ENCODE measurements at regions not wholly inside any gene's neighbourhood (a gene's known extent, or its start where the extent isn't known, plus 50 kb on each side); places are given as distances from the start of the nearest gene placed in this dataset.

DNA sequence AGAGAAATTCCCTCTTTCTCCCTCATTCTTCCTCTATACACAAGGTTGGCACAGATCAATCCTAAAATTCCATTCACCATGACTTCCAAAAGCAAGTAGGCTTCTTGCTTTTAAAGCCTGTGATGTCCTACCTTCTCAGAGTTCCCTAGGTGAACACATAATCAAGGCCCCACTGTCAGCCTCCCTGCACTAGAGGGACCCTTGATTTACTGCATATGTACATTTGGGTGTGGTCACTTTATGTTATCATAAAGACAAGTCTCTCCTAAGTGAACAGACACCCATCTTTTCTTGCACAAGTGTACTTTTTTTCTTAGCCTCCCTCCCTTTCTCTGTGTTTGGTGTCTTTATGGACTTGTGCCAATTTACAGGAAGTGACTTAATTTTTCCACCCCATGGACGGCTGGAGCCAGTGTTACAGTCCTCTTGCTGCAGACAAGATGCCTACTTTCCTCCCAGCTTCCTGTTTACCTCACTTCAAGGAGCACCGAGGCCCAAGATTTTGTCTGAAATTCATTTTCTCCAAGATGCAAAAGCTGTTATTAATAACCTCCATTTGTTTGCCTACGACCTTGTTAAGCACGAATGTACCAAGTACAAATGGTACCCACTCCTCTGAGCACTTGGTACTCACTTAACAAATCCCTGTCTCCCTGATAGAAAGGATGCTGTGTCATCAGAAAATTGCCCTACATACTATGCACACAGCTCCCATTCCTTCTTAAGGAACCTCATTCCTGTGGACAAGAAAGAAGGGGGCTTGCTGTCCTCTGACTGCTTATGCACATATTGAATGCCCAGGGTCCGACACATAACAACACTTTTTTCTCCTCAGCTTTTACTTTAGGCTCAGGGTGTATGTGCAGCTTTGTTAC is 82.8 kb upstream of the SLC44A3 start:
- in situ Hi-C loops (cut with HindIII; ENCODE audit: low pct_ligation_motif_present, low pct_unique_long_range_greater_than_20kb, low sequenced_read_pairs), result no loop called here
- no peak for DNase-seq

DNA sequence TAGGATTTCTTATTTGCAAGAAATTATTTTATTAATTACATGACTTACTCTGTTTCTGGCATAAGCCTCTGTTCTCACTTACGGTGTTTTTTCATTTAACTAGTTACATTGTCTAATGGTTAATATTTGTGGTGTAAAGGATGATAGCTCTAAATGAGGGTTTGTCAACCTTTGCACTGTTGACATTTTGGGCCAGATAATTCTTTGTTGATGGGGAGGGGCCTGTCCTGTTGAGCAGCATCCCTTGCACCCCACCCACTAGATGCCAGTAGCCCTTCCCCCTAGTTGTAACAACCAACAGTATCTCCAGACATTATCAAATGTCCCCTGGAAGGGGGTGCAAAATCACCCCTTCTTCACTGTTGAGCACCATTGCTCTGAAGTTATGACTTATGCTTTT is 83.6 kb upstream of the SLC44A3 start:
- DNase-seq, result no peak
- in situ Hi-C loops (cut with HindIII; ENCODE audit: low pct_ligation_motif_present, low pct_unique_long_range_greater_than_20kb, low sequenced_read_pairs), result no loop called here

DNA sequence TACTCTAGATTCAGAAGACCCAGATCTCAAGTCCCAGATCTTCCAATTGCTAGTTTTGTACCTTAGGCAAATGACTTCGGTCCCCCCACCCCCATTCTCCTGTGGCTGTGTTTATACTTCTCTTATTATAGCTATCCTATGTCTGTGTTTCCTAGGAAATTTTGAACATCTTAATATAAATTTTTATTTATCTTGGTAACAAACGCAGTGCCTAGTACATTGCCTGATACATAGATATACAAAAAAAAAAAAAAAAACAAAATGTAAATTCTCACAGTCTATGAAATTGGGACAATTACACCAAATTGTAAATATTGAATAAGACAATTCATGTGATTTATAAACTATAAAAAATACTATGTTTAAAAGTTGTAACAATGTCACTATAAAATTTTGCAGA is 84.1 kb upstream of the SLC44A3 start:
- in situ Hi-C loops (cut with HindIII; ENCODE audit: low pct_ligation_motif_present, low pct_unique_long_range_greater_than_20kb, low sequenced_read_pairs), result no loop called here
- DNase-seq, result no peak

DNA sequence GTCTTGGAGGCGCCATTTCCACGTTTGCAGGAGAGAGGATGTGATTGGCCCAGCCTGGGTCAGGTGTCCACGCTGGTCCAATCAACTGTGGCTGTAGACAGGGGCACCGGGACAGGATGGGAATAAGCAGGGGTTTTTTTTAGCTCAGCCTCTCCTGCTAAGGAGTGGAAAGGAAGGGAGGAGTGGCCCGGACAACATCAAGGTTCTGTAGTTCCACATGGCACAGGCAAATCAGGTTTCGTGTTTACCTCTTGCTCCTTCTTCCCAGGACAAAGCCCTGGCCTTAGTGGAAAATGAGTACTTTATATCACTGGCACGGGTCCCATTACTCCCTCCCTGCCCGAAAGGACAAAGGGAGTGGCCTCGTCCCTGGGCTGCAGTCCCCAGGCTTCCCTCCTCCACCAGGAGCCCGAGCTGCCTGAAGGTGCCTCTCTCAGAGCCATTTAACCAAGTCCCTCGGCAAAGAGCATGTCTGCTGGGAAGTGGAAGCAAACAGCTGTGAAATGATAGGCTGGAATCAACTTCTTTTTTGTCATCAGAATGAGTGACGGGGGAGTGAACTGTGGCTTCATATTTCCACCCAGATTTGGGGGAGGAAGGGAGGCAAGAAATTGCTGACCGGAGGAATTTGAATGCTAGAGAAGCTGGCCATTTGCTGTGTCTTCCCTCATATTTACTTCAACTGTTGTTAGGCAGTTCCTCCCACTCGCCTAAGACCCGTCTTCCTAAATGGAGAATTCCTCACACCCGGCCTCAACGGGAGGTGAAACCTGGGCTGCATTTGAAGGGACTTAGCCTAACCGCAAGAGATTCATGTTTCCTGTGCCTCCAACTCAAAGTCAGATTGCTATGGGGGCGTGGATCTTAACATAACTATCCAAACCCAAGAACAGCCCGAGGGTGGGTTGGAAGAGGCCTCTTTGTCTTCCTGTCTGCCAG is 84.9 kb upstream of the SLC44A3 start:
- in situ Hi-C loops (cut with HindIII; ENCODE audit: low pct_ligation_motif_present, low pct_unique_long_range_greater_than_20kb, low sequenced_read_pairs), result no loop called here
- DNase-seq, result no peak

DNA sequence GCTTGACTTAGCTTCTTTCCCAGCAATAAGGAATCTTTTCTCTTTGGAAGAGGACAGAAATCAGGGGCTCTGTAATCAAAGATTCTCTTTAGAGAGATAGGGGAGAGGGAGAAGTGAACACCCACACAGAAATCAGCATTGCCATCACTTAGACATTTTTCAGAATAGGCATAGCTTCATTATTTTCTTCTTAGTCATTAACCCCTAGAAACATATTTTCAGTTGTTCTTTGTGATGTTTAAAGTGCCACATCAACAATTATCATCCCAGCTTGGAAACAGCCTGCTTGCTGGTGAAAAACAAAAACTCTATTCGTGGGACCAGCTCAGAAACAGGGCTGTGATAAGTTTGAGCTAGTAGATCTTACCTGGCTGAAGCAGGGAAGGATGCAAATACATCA is 88.3 kb upstream of the SLC44A3 start:
- no peak for DNase-seq
- in situ Hi-C loops (cut with HindIII; ENCODE audit: low pct_ligation_motif_present, low pct_unique_long_range_greater_than_20kb, low sequenced_read_pairs), result no loop called here

DNA sequence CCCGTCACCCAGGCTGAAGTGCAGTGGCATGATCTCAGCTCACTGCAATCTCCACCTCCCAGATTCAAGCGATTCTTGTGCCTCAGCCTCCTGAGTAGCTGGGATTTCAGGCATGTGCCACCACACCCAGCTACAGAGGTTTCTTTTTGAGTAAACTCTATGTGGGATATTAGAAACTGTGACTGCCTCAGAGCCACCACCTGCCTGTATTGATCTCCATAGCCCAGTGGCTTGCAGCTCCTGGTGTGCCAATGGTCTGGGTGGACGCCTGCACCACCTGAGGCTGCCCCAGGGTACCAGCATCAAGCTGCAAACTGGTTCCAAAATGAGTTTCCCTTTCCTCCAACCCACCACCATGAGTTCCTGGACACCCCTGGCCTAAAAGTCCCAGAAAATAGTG is 89.7 kb upstream of the SLC44A3 start:
- no peak for DNase-seq
- in situ Hi-C loops (cut with HindIII; ENCODE audit: low pct_ligation_motif_present, low pct_unique_long_range_greater_than_20kb, low sequenced_read_pairs), result no loop called here

DNA sequence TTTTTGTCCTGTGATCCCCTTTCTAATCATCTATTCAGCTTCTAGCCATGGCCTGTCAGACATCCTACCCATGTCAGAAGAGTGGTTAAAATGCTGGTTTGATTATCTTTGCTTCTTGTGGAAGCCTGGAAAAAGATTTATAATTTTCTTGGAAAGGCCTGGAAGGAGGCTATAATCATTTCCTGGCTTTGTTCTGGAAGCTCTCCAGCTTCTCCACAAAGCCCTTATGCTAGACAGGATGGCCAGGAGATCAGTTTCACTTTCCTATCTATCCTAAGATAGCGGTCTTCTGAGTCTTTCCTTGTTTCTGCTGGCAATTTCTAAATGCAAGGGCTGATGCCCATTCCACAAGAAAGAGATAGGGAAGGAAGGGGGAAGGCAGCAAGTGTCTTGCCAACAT is 90.9 kb upstream of the SLC44A3 start:
- DNase-seq, result peak; percentile 17

DNA sequence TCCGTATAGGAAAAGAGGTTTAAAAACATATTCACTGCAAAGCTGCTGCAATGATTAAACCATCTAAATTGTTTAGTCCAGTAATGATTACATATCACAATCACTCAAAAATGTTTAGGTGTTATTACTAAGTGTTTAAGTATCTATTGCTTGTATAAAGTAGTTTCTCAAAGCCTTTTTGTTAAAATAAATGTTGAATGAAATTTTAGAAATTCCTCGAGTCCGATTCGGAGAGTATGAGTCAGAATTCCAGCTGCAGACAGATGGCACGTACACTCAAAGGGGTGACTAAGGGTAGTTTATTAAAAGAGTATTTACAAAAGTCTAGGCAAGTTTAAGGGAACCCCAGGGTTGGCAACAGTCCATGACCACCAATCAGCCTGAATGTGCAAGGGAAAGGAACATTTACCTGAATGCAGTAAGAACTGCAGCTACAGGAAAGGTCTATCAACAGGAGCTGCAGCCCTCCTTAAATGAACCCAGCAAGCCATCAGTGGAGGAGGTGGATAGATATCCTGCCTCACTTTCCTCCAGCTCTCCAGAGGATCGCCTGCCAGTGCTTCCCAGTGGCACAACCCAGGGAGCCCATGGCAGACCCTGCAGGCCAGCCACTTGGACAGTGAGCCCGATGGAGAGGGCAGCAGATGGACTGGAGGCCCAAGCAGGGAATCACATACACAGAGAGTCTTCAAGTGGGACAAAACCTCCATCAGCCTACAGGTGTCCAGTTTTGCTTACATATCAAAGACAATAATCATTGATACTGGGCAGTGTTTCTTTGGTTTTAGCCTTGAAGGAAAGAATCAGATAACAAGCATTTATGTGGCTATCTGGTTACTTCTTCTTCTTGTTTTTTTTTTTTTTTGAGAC is 92.1 kb upstream of the SLC44A3 start:
- DNase-seq, result peak; percentile 15
- in situ Hi-C loops (cut with HindIII; ENCODE audit: low pct_ligation_motif_present, low pct_unique_long_range_greater_than_20kb, low sequenced_read_pairs), result no loop called here

More for the DNA sequence above, 90.9 kb upstream of the SLC44A3 start:
- in situ Hi-C loops (cut with HindIII; ENCODE audit: low pct_ligation_motif_present, low pct_unique_long_range_greater_than_20kb, low sequenced_read_pairs), result no loop called here

DNA sequence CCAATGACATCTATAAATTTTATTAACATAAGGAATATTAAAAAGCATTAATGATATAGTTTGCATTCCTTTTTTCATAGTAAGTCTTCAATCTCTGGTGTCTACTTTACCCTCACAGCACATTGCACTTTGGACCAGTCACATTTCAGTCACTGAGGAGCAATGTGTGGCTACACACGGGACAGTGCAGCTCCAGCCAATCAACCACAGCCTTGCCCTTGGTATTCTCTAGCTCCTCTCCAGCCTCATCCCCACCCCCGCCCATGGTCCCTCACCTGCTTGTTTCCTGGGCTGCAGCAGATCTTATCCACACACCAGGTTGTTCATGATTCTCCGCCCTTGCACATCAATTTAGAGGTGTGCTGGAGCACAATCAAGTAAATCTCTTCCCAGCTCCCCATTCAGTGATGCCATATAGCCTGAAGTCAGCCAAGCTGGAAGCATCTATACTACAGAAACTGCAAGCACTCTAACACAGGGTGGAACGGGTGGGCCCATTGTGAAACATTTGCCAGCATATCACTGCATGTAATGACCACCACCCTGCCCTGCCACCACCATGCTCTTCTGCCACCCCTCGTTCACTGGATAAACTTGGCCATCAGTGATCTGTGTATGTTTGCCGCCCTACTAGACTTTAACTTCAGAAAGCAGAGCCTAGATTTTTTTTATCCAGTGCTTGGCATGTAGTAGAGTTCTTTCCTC is 93.0 kb upstream of the SLC44A3 start:
- in situ Hi-C loops (cut with HindIII; ENCODE audit: low pct_ligation_motif_present, low pct_unique_long_range_greater_than_20kb, low sequenced_read_pairs), result no loop called here
- no peak for DNase-seq

DNA sequence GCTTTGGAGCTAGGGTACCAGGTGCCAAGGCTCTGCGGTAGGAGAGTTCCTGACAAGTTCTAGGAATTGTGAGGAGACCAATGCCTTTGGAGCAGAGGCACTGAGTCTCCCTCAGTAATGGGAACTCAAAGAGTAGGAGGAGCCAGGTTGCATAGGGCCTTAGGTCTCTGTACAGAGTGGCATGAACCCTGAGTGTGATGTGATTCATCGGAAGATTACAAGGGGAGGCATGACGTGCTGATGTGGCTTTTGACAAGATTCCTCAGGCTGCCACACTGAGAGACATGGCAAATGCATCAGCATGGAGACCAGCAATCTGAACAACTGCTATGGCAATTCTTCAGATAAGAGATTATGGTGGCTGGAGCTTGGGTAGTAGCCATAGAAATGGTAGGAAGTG is 94.6 kb upstream of the SLC44A3 start:
- no peak for DNase-seq
- in situ Hi-C loops (cut with HindIII; ENCODE audit: low pct_ligation_motif_present, low pct_unique_long_range_greater_than_20kb, low sequenced_read_pairs), result no loop called here

DNA sequence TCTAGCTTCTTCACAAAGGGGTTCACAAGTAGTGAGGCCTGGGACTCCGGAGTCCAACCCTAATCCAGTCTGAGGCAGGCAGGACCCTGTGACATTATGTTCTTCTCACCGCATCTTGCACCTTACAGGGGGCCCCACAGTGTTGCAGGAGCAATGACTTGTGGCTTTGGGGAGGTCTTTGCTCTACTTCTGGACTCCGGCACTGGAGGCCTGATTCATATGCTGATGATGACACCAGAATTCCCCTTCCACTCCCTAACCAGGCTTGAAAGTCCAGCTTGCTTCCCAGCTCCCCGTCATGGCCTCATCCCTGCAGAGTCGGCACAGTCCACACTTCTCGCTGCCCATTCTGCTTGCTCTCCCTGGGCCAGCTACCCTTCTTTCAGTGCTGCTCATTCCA is 96.3 kb upstream of the SLC44A3 start:
- DNase-seq, result no peak
- in situ Hi-C loops (cut with HindIII; ENCODE audit: low pct_ligation_motif_present, low pct_unique_long_range_greater_than_20kb, low sequenced_read_pairs), result no loop called here

DNA sequence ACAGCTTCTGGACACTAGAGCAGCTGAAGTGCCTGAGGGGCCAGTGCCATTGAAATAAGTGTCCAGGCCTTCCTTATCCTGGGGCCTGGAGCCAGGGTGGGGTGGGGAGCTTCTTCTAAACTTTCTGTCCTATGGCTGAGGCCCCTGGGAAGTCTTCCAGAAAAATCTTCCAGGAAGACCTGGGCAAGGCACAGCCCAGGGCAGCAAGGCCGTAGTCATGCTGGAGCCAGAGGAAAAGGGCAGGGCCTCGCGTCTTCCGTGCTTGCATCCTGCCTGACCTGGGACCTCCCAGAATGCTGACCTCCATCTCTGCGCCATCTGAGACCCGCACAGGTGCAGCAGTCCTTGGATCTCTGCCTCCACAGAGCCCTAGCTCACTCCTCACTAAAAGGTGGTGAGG is 96.7 kb upstream of the SLC44A3 start:
- in situ Hi-C loops (cut with HindIII; ENCODE audit: low pct_ligation_motif_present, low pct_unique_long_range_greater_than_20kb, low sequenced_read_pairs), result no loop called here
- DNase-seq, result no peak

DNA sequence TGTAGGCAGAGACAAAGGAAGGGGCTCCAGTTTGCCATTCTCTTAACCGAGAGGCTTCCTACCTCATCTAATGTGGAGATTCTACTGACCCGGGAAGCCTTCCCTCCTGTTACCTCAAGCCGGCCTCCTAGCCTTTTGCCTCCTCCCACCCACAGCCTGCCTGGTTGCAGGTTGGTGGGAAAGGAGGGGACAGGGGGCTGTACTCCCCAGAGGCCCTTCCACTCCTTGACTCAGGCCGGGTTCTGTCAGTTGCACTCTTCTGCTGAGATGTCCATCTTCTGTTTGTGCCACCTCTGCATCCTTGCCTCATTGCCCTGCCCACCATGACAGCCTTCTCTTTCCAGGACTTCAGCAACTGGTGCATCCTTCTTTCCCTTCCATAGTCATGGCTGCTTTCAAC is 98.0 kb upstream of the SLC44A3 start:
- DNase-seq, result no peak
- in situ Hi-C loops (cut with HindIII; ENCODE audit: low pct_ligation_motif_present, low pct_unique_long_range_greater_than_20kb, low sequenced_read_pairs), result no loop called here

DNA sequence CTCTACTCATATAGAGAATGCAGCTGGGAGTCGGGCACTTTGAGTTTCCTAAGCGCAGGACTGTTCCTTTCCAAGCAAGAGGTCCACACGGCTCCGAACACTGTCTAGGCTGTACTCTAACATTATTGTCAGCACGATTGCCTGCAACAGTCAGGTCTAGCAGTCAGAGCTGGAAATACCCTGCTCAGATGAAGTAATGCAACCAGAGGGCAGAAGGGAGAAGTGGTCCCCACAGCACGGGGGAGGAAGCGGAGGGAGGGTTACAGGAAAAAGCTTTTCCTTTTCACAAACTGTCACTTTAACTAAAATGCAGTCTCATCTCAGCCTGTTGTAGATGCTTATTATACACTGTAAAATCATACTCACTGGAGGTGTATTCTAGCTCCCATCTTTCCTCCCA is 98.9 kb upstream of the SLC44A3 start:
- in situ Hi-C loops (cut with HindIII; ENCODE audit: low pct_ligation_motif_present, low pct_unique_long_range_greater_than_20kb, low sequenced_read_pairs), result no loop called here
- no peak for DNase-seq

DNA sequence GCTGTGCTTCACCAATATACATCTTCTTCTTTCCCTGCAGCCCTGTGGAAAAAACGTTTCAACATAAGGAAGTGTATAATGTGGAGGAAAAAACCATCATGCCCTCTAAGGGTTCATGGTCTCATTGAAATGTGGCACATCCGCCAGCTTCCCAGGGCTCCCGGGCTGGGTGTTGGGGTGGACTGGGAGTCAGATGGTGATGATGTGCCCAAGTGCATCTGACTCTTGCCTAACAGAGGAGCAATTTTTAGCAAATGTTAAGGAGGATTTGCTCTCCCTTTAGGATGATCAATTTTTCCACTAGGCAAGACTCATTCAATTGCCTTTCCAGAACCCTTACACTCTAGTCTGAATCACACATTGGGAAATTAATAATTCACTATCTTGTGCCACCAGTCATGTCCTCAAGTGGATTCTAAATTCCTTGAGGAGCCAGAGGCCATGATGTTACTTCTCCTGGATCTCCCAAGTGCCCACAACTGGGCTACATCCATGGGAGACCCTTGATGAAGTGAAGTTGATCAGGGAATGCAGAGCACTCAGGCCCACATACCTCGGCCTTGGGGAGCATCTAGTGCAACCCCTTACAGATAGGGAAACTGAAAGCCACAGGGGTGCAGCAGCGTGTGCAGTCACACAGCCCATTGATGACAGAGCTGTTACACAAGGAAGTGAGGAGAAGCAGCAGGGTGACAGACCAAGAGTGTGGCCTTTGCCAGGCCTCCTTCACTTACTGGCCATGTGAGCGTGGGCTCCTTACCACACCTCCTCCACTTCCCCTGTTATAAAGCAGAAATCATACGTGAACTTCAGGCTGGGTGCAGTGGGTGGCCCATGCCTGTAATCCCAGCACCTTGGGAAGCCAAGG is 100.0 kb upstream of the SLC44A3 start:
- in situ Hi-C loops (cut with HindIII; ENCODE audit: low pct_ligation_motif_present, low pct_unique_long_range_greater_than_20kb, low sequenced_read_pairs), result no loop called here

DNA sequence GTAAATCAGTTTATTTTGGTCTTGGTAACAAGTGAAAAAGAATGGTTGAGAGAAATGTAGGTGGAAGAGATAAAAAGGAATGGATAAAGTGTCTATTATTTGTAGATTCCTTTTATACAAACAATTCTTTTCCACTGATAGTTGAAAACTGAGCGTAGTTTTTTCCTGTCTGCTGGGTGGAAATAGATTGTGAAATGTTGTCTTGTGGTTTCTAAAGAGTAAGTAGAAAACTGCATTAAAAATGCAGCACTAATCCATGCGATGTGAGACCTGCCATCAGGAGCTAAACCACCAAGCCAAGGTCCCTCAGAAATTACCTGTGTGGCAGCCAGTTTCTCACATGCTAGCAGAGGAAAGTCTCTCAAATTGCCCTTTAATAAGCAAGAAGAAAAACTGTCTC is 103.2 kb upstream of the SLC44A3 start:
- no peak for DNase-seq
- in situ Hi-C loops (cut with HindIII; ENCODE audit: low pct_ligation_motif_present, low pct_unique_long_range_greater_than_20kb, low sequenced_read_pairs), result no loop called here

More for the DNA sequence above, 100.0 kb upstream of the SLC44A3 start:
- DNase-seq, result no peak

DNA sequence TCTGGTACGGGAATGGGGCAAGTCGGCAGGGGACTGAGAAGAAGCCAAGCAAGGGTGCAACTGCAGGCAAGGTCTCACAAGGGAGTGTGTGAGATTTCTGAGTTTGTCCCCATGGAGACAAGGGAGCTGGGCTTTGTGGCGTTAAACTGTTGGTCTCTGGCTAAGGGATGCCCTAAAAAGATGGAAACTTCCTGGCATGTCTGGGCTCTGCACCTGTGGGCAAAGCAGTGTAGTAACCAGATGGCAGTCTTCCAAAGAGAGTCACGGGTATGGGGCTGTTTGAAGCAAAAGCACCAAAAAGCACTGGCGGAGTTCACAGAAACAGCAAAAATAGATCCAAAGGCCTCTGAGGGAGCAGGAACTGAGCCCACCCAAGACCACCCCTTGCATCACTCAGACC is 104.8 kb upstream of the SLC44A3 start:
- in situ Hi-C loops (cut with HindIII; ENCODE audit: low pct_ligation_motif_present, low pct_unique_long_range_greater_than_20kb, low sequenced_read_pairs), result no loop called here
- no peak for DNase-seq

Data from ACHN (cell line).